DOHH2 (cell line): ENCODE measurements at regions not wholly inside any gene's neighbourhood (a gene's known extent, or its start where the extent isn't known, plus 50 kb on each side); places are given as distances from the start of the nearest gene placed in this dataset.
A peak's percentile ranks its signal among the peaks of the same experiment; 100 is the strongest.

ENCODE experiments used
- H3F3A ChIP-seq: fragments of 200-600 bp; sonication (generic), shearing (Covaris generic); 2 replicates; pipeline ENCODE4 v1.6.0; 2016; ENCODE audit warnings: antibody characterized with exemption, mild to moderate bottlenecking; ENCODE audit not compliant: control insufficient read depth, insufficient read depth
- H3K27ac ChIP-seq: fragments of 200-600 bp; sonication (generic); 2 replicates; pipeline ENCODE4 v1.5.1; 2014; ENCODE audit warnings: low read depth, mild to moderate bottlenecking, low read length, moderate library complexity
- H3K27me3 ChIP-seq: fragments of 200-600 bp; sonication (generic); 2 replicates; pipeline ENCODE4 v1.6.1; 2014; ENCODE audit warnings: mild to moderate bottlenecking, low read length, mixed read lengths; ENCODE audit not compliant: control insufficient read depth
- H3K36me3 ChIP-seq: fragments of 200-600 bp; sonication (generic); 2 replicates; pipeline ENCODE4 v1.6.1; 2014; ENCODE audit warnings: mild to moderate bottlenecking, low read length, moderate library complexity, mixed read lengths; ENCODE audit not compliant: control insufficient read depth
- H3K4me1 ChIP-seq: fragments of 200-600 bp; sonication (generic); 2 replicates; pipeline ENCODE4 v1.6.1; 2014; ENCODE audit warnings: mild to moderate bottlenecking, low read length, mixed read lengths; ENCODE audit not compliant: control insufficient read depth
- H3K4me2 ChIP-seq: fragments of 200-600 bp; sonication (generic); 2 replicates; pipeline ENCODE4 v1.6.0; 2014; ENCODE audit warnings: mild to moderate bottlenecking, low read length, moderate library complexity
- H3K4me3 ChIP-seq: fragments of 200-600 bp; sonication (generic); 2 replicates; pipeline ENCODE4 v1.5.1; 2014; ENCODE audit warnings: mild to moderate bottlenecking, low read length, mixed read lengths
- H3K79me2 ChIP-seq: fragments of 200-600 bp; sonication (generic); 2 replicates; pipeline ENCODE4 v1.6.1; 2014; ENCODE audit warnings: mild to moderate bottlenecking, low read length, mixed read lengths; ENCODE audit not compliant: control insufficient read depth
- H3K9me2 ChIP-seq: fragments of 200-600 bp; sonication (generic); replicated peaks from 2 replicates; pipeline ENCODE4 v1.6.1; 2014; ENCODE audit warnings: mild to moderate bottlenecking, low read length, mixed read lengths; ENCODE audit not compliant: control insufficient read depth
- H3K9me3 ChIP-seq: fragments of 200-600 bp; sonication (generic); 2 replicates; pipeline ENCODE4 v1.6.1; 2014; ENCODE audit warnings: antibody characterized with exemption, low read length, mixed read lengths; ENCODE audit not compliant: control insufficient read depth, insufficient read depth
- H4K20me1 ChIP-seq: fragments of 200-600 bp; sonication (generic); 2 replicates; pipeline ENCODE4 v1.6.0; 2014; ENCODE audit warnings: low read depth, mild to moderate bottlenecking, antibody characterized with exemption, low read length, moderate library complexity; ENCODE audit not compliant: control insufficient read depth, insufficient read depth
- CTCF ChIP-seq: fragments of 200-600 bp; sonication (generic); IDR thresholded peaks from one replicate; pipeline ENCODE4 v1.5.1; 2014; ENCODE audit warnings: antibody characterized with exemption, mild to moderate bottlenecking, low read depth, low read length; ENCODE audit not compliant: poor library complexity, severe bottlenecking
- EZH2phosphoT487 ChIP-seq: fragments of 200-600 bp; sonication (generic); IDR thresholded peaks from 2 replicates; pipeline ENCODE4 v1.6.1; 2017; ENCODE audit warnings: borderline replicate concordance, mild to moderate bottlenecking, antibody characterized with exemption, low read length, moderate library complexity, mixed read lengths

GRCh38 chr9:117549444-117549843 lies 134.6 kb upstream of the ASTN2 start:
- H3F3A ChIP-seq: peaks cover 4% of the 10 kb centered on the region; the same call in 1 of the 2 replicates
- no peaks in the 10 kb centered on the region for H4K20me1 ChIP-seq
- H3K4me3 ChIP-seq: no peak overlapping the region
- peaks cover 13% of the 10 kb centered on the region for H3K4me1 ChIP-seq
- no peak overlapping the region for H3K27ac ChIP-seq
- H3K9me2 ChIP-seq: no peaks in the 10 kb centered on the region
- no peaks in the 10 kb centered on the region for H3K79me2 ChIP-seq
- H3K36me3 ChIP-seq: no peaks in the 10 kb centered on the region
- H3K4me2 ChIP-seq: no peak overlapping the region
- TF ChIP-seq EZH2phosphoT487 (no peak), CTCF (no peak)
- no peaks in the 10 kb centered on the region for H3K9me3 ChIP-seq
- H3K27me3 ChIP-seq: no peaks in the 10 kb centered on the region

GRCh38 chr9:117548556-117548955 lies 133.7 kb upstream of the ASTN2 start:
- Histone ChIP-seq H3K4me1 (peaks cover 13% of the 10 kb centered on the region), H3F3A (peaks cover 4% of the 10 kb centered on the region; the same call in 1 of the 2 replicates), H3K79me2 (no peaks in the 10 kb centered on the region), H4K20me1 (no peaks in the 10 kb centered on the region), H3K4me3 (no peak overlapping the region), H3K9me2 (no peaks in the 10 kb centered on the region), H3K36me3 (no peaks in the 10 kb centered on the region), H3K27ac (no peak overlapping the region), H3K9me3 (no peaks in the 10 kb centered on the region), H3K4me2 (no peak overlapping the region), H3K27me3 (no peaks in the 10 kb centered on the region)
- no peak for TF ChIP-seq CTCF
- TF ChIP-seq EZH2phosphoT487: no peak

- Histone ChIP-seq H3K79me2 (no peaks in the 10 kb centered on the region), H3K36me3 (no peaks in the 10 kb centered on the region), H4K20me1 (no peaks in the 10 kb centered on the region), H3K9me3 (no peaks in the 10 kb centered on the region), H3F3A (peaks cover 4% of the 10 kb centered on the region; the same call in 1 of the 2 replicates), H3K4me2 (peak overlapping the region; percentile 57; the same call in 1 of the 2 replicates), H3K4me3 (no peak overlapping the region), H3K4me1 (peaks cover 13% of the 10 kb centered on the region), H3K9me2 (no peaks in the 10 kb centered on the region), H3K27me3 (no peaks in the 10 kb centered on the region), H3K27ac (no peak overlapping the region)
- TF ChIP-seq CTCF (no peak), EZH2phosphoT487 (no peak)
These were observed 133.0 kb upstream of the ASTN2 start for GRCh38 chr9:117547904-117548303.
